Effector memory CD4-positive, alpha-beta T cell (primary cell): ENCODE measurements at regions not wholly inside any gene's neighbourhood (a gene's known extent, or its start where the extent isn't known, plus 50 kb on each side); places are given as distances from the start of the nearest gene placed in this dataset.
"Not testable (repeated sequence)": the region's sequence is repeated elsewhere in the genome, so short reads cannot be mapped to it uniquely, and the experiment has no call there.

Experiments used
- DNase-seq, 3 donors: peaks; one replicate each; pipeline ENCODE4 v3.0.0-alpha.2; 2020
- H3K27ac ChIP-seq: 2 replicates; pipeline ENCODE4 v1.7.0; 2013; ENCODE audit warnings: mild to moderate bottlenecking, low read length, moderate library complexity; ENCODE audit not compliant: insufficient read depth, poor library complexity, severe bottlenecking
- H3K27me3 ChIP-seq: replicated peaks from 2 replicates; pipeline ENCODE4 v1.7.0; 2013; ENCODE audit warnings: mild to moderate bottlenecking, low read length; ENCODE audit not compliant: insufficient read depth, control insufficient read depth, poor library complexity, severe bottlenecking
- H3K36me3 ChIP-seq: 2 replicates; pipeline ENCODE4 v1.7.0; 2013; ENCODE audit warnings: mild to moderate bottlenecking, low read length, moderate library complexity; ENCODE audit not compliant: control insufficient read depth, insufficient read depth
- H3K4me1 ChIP-seq: 2 replicates; pipeline ENCODE4 v1.7.0; 2013; ENCODE audit warnings: low read length, mild to moderate bottlenecking; ENCODE audit not compliant: control insufficient read depth, insufficient read depth, poor library complexity, severe bottlenecking
- H3K4me3 ChIP-seq: 2 replicates; pipeline ENCODE4 v1.7.0; 2013; ENCODE audit warnings: low read length, low read depth, mild to moderate bottlenecking; ENCODE audit not compliant: insufficient read depth, poor library complexity, severe bottlenecking
- H3K9me3 ChIP-seq: 2 replicates; pipeline ENCODE4 v1.7.0; 2013; ENCODE audit warnings: mild to moderate bottlenecking, low read length, moderate library complexity; ENCODE audit not compliant: control insufficient read depth

- H3K27me3 ChIP-seq, result no peaks in the 10 kb centered on the region
- H3K27ac ChIP-seq, result no peak overlapping the region
- H3K4me1 ChIP-seq, result no peaks in the 10 kb centered on the region
- H3K36me3 ChIP-seq, result no peaks in the 10 kb centered on the region
- no peaks in the 10 kb centered on the region for H3K9me3 ChIP-seq
- H3K4me3 ChIP-seq, result no peak overlapping the region
- DNase-seq, result no peak
Observed at GRCh38 chr1:199937161-199937560, 90.3 kb upstream of the NR5A2 start.

GRCh38 chr1:199937661-199938060 is 89.8 kb upstream of the NR5A2 start:
- no peaks in the 10 kb centered on the region for H3K36me3 ChIP-seq
- no peak for DNase-seq
- no peak overlapping the region for H3K27ac ChIP-seq
- no peak overlapping the region for H3K4me3 ChIP-seq
- no peaks in the 10 kb centered on the region for H3K27me3 ChIP-seq
- H3K4me1 ChIP-seq, result no peaks in the 10 kb centered on the region
- no peaks in the 10 kb centered on the region for H3K9me3 ChIP-seq

- H3K36me3 ChIP-seq, result no peaks in the 10 kb centered on the region
- H3K27me3 ChIP-seq, result no peaks in the 10 kb centered on the region
- H3K27ac ChIP-seq, result no peak overlapping the region
- H3K9me3 ChIP-seq, result no peaks in the 10 kb centered on the region
- H3K4me3 ChIP-seq, result no peak overlapping the region
- DNase-seq, result no peak
- no peaks in the 10 kb centered on the region for H3K4me1 ChIP-seq
Observed at GRCh38 chr1:199944986-199945385, 82.5 kb upstream of the NR5A2 start.

- no peak overlapping the region for H3K27ac ChIP-seq
- no peaks in the 10 kb centered on the region for H3K4me1 ChIP-seq
- no peak overlapping the region for H3K4me3 ChIP-seq
- H3K9me3 ChIP-seq, result no peaks in the 10 kb centered on the region
- H3K36me3 ChIP-seq, result no peaks in the 10 kb centered on the region
- H3K27me3 ChIP-seq, result no peaks in the 10 kb centered on the region
- no peak for DNase-seq
Observed at GRCh38 chr1:199945591-199945990, 81.9 kb upstream of the NR5A2 start.

- Histone ChIP-seq H3K4me1 (no peaks in the 10 kb centered on the region), H3K9me3 (no peaks in the 10 kb centered on the region), H3K27ac (no peak overlapping the region), H3K4me3 (no peak overlapping the region), H3K36me3 (no peaks in the 10 kb centered on the region), H3K27me3 (no peaks in the 10 kb centered on the region)
- no peak for DNase-seq
Observed at GRCh38 chr1:199946305-199947155, 81.0 kb upstream of the NR5A2 start.

- Histone ChIP-seq H3K4me3 (no peak overlapping the region), H3K4me1 (no peaks in the 10 kb centered on the region), H3K27me3 (no peaks in the 10 kb centered on the region), H3K9me3 (no peaks in the 10 kb centered on the region), H3K36me3 (no peaks in the 10 kb centered on the region), H3K27ac (no peak overlapping the region)
- DNase-seq, result no peak
Observed at GRCh38 chr1:199948587-199949280, 78.8 kb upstream of the NR5A2 start.

- H3K36me3 ChIP-seq, H3K4me1 ChIP-seq, H3K27ac ChIP-seq, H3K4me3 ChIP-seq, H3K9me3 ChIP-seq, DNase-seq, H3K27me3 ChIP-seq: not testable (repeated sequence)
Observed at GRCh38 chr1:199951005-199951404, 76.5 kb upstream of the NR5A2 start.

- H3K27me3 ChIP-seq, result no peaks in the 10 kb centered on the region
- DNase-seq, result no peak
- H3K4me3 ChIP-seq, result no peak overlapping the region
- no peaks in the 10 kb centered on the region for H3K36me3 ChIP-seq
- H3K4me1 ChIP-seq, result no peaks in the 10 kb centered on the region
- H3K27ac ChIP-seq, result no peak overlapping the region
- H3K9me3 ChIP-seq, result no peaks in the 10 kb centered on the region
Observed at GRCh38 chr1:199953651-199954050, 73.9 kb upstream of the NR5A2 start.

- H3K4me3 ChIP-seq, result no peak overlapping the region
- H3K27me3 ChIP-seq, result no peaks in the 10 kb centered on the region
- no peaks in the 10 kb centered on the region for H3K4me1 ChIP-seq
- H3K36me3 ChIP-seq, result no peaks in the 10 kb centered on the region
- H3K27ac ChIP-seq, result no peak overlapping the region
- no peak for DNase-seq
- H3K9me3 ChIP-seq, result no peaks in the 10 kb centered on the region
Observed at GRCh38 chr1:199954699-199955098, 72.8 kb upstream of the NR5A2 start.

- no peak overlapping the region for H3K4me3 ChIP-seq
- H3K36me3 ChIP-seq, result no peaks in the 10 kb centered on the region
- no peak overlapping the region for H3K27ac ChIP-seq
- DNase-seq, result no peak
- no peaks in the 10 kb centered on the region for H3K4me1 ChIP-seq
- no peaks in the 10 kb centered on the region for H3K9me3 ChIP-seq
- no peaks in the 10 kb centered on the region for H3K27me3 ChIP-seq
Observed at GRCh38 chr1:199955235-199955634, 72.3 kb upstream of the NR5A2 start.
